ENCODE measurements at regions not wholly inside any gene's neighbourhood (a gene's known extent, or its start where the extent isn't known, plus 50 kb on each side); places are given as distances from the start of the nearest gene placed in this dataset.

GRCh38 chr22:26893173-26894110, 236.1 kb downstream of the MIAT start:
- DNase-seq (ENCODE audit: low spot score) = no peak

DNA sequence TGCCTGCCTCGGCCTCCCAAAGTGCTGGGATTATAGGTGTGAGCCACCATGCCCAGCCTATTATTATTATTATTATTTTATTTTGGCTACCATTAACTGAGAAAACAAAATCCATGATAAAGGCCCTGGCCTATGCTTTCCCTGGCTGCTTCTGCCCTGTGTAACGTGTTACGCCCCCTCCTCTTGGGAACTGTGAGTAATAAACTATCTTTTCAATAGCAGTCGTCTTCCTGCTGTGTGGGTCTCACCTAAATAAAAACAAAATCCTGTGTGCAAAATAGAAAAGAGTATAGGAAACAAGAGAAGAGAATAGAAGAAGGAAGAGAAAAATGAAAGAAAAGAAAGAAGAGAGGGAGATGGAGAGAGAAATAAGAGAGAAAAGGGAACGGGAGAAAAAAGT, 237.0 kb downstream of the MIAT start:
- no peak for DNase-seq (ENCODE audit: low spot score)

DNA sequence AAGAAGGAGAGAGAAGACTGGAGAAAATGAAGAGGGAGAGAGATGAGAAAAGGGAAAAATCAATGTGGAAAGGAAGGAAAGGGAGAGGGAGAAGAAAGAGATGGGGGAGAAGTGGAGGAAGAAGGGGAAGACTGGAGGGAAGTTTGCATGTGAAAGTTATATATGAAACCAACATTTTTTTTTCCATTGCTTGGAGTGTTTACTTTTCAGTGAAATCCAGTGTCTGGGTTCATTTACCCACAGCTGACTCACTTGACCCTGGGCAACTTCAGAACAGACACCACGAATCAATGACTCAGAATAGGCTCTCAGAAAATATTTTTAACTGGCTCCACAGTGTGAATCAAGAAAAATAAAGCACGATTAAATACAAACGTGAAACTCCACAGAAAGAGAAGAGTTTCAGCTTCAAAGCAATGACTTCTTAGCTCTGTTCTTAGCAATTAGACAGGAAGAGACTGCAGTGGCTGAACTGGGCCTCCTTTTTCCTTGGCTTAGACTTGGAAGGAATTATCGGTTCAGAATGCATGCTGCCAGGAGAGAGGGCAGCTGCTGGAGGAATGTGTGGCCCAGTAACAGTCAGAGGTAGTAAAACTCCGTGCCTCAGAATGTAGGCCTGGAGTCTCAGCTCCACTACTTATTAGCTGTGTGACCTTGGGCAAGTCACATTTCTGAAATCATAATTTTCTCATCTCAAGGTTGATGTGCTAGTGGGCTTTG, 237.5 kb downstream of the MIAT start:
- DNase-seq (ENCODE audit: low spot score) = no peak

GRCh38 chr22:26897384-26897783, 240.0 kb downstream of the MIAT start:
- DNase-seq (ENCODE audit: low spot score) = no peak

DNA sequence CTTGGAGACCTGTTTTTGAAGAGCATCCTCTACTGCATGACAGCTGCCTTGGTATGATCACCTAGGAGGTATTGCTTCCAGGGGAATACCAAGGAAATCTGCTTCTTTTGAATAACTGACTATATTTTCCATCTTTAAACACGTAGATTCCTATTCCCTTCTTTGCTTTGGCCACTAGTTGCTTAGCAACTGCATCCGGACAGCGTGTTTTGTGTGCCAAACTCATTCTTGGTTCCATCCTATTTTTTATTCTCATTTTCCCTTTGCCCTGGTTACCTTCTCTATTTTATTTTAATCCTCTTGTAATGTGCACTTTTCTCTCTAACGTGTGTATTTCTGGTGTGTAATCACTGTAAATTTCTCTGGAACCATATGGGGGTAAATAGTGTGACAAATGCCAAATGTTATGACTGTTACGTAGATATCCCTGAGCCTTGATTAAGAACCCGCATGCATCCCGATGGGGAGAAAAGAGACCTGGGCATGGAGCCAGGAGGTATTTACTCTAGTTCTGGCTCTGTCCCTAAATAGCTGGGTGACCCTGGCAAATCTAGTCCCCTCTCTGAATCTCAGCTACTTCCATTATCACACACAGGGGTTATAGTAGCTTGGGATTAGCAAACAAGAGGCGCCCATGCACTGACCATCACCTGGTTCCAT, 241.7 kb downstream of the MIAT start:
- DNase-seq (ENCODE audit: low spot score) = no peak

DNA sequence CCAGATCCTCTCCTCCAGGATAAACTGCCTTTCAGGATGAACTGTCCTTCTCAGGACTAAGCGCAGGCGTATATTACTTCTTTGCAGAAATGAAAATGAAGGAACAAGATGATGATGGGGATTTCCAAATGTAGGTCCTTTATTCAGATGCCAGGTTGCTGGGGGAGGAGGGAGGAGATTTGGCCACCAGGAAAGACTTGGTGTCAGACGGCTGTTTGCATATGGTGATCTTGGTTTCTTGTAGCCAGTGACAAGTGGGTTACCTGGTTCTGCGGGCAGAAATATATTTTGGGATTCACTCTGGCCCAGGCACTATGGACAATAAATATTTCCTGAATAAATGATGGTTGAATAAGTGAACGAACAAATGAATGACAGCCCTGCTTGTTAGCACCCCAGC, 243.4 kb downstream of the MIAT start:
- no peak for DNase-seq (ENCODE audit: low spot score)

DNA sequence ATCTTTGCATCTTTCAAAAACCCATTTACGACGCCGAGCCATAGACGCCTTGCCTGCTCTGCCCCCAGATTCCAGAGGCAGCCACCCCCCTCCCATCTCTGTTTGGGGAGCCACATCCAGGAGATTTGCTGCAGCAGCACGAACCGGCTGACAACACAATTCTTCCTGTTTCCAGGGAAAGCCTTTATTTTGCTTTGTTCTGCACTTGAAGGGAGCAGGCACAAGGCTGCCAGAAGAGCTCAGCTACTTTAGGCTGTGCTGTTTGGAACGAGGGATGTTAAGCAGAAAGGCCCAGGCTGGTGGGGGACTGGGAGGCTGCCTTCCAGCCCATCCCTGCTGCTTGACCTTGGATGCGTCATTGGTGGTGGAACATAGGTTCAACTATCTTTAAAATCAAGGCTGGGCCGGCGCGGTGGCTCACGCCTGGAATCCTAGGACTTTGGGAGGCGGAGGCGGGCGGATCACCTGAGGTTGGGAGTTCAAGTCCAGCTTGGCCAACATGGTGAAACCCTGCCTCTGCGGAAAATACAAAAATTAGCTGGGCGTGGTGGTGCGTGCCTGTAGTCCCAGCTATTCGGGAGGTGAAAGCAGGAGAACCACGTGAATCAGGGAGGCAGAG, 243.9 kb downstream of the MIAT start:
- DNase-seq (ENCODE audit: low spot score) = no peak

DNA sequence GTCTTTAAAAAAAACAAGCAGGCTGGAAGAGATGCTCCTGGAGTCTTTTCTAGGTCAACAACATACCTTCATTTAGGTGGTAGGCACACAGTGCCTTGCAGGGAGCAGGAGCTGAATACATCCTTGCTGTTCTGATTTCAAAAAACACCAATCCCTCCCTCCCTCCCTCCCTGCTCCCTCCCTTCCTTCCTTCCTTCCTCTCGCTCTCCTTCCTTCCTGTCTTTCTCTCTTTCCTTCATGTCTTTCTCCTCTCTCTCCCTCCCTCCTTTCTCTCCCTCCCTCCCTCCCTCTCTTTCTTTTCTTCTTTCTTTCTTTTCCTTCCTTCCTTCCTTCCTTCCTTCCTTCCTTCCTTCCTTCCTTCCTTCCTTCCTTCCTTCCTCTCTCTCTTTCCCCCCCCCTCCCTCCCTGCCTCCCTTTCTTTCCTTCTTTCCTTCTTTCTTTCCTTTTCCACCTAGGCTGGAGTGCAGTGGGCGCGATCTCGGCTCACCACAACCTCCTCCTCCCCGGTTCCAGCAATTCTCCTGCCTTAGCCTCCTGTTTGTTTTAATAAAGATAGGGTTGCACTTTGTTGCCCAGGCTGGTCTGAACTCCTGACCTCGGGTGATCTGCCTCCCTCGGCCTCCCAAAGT, 245.1 kb downstream of the MIAT start:
- no peak for DNase-seq (ENCODE audit: low spot score)

GRCh38 chr22:26903030-26903856, 245.9 kb downstream of the MIAT start:
- DNase-seq (ENCODE audit: low spot score) = no peak

GRCh38 chr22:26904483-26904882, 247.1 kb downstream of the MIAT start:
- no peak for DNase-seq (ENCODE audit: low spot score)

DNA sequence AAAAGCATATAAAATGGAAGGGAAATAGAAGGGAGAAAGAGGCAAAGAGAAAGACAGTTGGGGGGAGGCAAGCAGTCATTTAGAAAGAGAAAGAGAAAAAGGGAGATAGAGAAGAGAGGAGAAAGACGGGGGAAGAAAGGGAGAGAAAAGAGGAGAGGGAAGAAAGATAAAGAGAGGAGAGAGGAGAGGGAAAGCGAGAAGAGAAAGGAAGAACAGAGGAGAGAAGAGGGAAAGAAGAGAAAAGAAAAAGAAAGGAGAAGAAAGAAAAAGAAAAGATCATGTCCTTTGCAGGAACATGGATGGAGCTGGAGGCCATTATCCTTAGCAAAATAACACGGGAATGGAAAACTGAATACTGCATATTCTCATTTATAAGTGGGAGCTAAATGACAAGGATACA, 247.7 kb downstream of the MIAT start:
- no peak for DNase-seq (ENCODE audit: low spot score)

DNA sequence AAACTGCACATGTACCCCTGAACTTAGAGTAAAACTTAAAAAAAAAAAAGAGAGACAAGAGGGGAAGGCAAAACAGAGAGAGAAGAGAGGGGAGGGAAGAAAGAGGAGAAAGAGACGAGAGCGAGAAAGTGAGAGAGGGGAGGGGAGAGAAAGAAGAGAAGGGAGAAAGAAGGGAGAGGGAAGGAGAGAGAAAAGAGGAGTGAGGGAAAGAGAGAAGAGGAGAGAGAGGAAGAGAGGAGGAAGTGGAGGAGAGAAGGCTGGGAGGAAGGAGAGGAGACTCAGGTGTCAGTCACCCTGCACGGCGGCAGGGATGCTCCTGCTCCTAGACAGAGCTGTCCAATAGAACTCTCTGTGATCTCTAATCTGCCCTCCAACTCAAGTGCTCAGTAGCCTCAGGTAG, 248.3 kb downstream of the MIAT start:
- DNase-seq (ENCODE audit: low spot score) = no peak

DNA sequence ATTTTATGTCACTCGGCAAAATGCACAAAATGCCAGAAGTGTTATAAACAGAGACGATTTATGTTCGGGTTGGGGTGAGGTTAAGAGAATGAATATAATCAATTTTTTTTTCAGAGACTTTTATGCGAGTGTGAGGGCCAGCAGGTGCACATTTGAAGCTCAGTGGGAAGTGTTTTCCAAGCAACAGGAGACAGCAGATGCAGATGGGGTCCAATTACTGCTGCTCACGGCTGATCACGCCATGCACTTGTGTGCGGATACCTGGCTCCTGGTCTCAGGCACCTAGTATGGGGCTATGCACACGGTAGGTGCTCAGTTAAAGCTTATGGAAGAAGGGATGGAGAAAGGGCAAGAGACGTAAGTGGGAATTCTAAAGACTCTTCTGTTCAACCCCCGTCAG, 249.1 kb downstream of the MIAT start:
- DNase-seq (ENCODE audit: low spot score) = no peak

- no peak for DNase-seq (ENCODE audit: low spot score)
These were observed 250.0 kb downstream of the MIAT start for GRCh38 chr22:26907366-26907765.

- no peak for DNase-seq (ENCODE audit: low spot score)
These were observed 253.5 kb downstream of the MIAT start for GRCh38 chr22:26910845-26911244.

GRCh38 chr22:26912655-26913345, 255.4 kb downstream of the MIAT start:
- no peak for DNase-seq (ENCODE audit: low spot score)

GRCh38 chr22:26914519-26915185, 257.3 kb downstream of the MIAT start:
- DNase-seq (ENCODE audit: low spot score) = no peak

- DNase-seq (ENCODE audit: low spot score) = no peak
These were observed 258.8 kb downstream of the MIAT start for GRCh38 chr22:26916236-26916635.

DNA sequence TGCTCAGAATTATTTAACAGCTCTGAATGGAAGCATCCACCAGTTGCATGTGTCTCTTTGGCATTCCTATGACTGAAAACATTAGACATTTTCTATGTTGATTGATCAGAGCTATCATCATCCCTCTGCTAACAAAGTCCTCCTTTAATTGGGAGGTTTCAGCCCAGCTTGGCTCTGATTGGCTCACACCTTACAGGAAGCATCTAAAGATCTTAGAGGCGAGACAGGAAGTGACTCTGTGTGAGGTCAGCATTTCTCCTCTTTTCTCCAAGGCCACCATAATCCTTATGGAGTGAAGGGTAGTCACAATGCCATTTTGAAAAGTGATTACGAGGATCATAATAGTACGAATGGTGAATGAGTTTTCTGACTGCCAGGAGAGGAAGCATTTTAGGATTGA, 260.8 kb downstream of the MIAT start:
- no peak for DNase-seq (ENCODE audit: low spot score)

DNA sequence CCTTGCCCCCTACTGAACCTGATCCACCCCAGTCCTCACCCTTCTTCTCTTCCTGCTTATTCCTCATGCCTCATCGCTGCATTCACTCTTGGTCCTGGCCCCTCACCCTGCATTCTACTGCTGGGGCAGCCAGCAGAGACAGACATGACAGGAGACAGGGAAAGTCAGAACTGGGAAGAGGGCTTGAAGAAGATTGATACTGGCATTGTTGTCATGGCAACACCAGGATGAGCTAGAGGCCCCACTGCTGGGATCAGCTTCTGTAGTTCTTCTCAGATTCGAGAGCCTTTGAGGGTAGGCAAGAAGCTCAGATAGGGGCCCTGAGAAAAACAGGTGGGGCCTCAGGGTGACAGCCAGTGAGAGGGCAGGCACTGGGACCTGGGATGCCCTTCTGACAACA, 264.3 kb downstream of the MIAT start:
- no peak for DNase-seq (ENCODE audit: low spot score)

All from activated CD4-positive, alpha-beta T cell treated with anti-CD3 and anti-CD28 coated beads, Interleukin-2, Interleukin-4, amounts not matched to agents 100 ng/mL and 50 ng/mL, durations not matched to agents 16 hours and 8 hours (primary cell).